Fibroblast of skin of back (primary cell): ENCODE measurements at regions not wholly inside any gene's neighbourhood (a gene's known extent, or its start where the extent isn't known, plus 50 kb on each side); places are given as distances from the start of the nearest gene placed in this dataset.
A peak's percentile ranks its signal among the peaks of the same experiment; 100 is the strongest.
"Not testable (repeated sequence)": the region's sequence is repeated elsewhere in the genome, so short reads cannot be mapped to it uniquely, and the experiment has no call there.

ENCODE experiments used
- DNase-seq: peaks from one replicate; pipeline ENCODE4 v3.0.0-alpha.2; 2013

DNA sequence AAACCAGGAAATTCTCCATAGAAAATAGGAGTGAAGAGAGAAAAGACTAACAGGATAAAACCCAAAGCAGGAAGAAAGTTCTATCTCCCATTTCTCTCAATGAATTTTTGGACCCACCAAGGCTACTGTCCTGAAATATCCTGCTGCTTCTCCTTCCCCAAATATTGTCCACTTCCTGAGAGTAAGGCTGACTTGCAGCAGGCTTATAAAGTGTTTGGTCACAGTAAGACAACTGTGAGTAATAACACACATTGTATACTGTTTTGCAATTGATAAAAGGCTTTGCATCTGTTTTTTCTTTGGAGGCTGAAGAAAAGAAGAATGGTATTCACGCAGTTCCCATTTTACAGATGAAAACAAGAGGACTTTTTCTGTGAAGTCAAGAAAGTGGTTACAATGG lies 52.8 kb downstream of the FOXD4L6 start:
- not testable (repeated sequence) for DNase-seq

DNA sequence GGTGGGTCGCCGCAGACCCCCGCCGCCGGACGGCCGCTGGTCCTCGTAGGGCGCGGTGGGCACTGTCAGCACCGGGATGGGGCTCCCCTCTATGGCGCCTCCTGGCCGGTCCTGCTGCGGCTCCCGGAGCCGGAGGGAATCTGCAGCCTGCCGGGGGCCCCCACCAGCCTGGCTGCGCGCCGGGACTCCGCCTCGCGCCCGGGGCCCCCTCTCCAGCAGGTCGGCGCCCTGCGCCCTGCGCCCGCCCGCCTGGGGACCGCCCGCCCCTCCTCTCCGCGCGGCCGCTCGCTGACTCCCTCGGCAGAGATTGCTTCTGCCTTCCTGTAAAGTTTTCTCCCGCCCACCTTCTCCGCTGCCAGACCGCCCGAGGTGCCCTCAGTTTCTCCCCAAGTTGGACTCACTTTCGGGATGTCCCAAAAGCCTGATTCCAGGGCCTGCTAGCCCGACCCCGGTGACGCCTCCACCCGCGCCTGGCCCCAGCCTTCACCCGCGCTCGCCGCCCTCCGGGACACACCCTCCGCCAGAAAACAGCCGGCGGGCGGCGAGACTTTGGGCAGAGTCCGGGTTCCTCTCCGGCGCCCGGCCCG lies 54.0 kb downstream of the FOXD4L6 start:
- not testable (repeated sequence) for DNase-seq

DNA sequence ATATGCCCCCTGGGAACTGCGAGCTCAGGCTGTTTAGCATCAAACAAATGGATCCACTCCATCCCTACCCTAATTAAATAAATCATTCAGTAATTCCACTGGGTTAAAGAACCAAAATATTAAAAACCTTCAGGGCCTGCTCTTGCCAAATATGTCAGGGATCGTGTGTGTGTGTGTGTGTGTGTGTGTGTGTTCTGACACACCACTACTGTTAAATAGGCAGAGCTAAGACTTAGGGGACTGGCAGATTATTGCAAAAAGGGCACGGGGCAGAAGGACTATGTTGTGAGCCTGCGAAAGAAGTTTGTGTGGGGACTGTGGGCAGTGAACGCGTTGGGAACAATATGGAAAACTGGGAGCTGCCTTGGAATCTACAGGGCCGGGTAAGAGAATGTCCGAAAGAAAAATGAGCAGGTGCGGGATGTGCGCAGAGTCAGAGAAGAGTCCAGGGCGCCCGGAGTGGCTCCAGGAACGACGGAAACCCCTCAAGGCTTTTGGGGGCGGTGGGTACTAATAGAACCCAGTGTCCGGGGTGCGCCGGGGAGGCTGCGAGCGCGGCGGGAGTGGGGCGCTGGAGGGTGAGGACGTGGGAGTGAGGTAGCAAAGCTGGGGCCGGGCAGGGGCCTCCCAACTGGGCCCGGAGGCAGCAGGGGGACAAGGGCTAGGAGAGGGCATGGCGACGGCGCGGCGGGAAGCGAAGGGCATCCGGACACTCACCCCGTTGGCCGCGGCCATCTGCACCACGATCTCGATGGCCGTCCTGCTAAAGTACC lies 54.8 kb downstream of the FOXD4L6 start:
- not testable (repeated sequence) for DNase-seq

DNA sequence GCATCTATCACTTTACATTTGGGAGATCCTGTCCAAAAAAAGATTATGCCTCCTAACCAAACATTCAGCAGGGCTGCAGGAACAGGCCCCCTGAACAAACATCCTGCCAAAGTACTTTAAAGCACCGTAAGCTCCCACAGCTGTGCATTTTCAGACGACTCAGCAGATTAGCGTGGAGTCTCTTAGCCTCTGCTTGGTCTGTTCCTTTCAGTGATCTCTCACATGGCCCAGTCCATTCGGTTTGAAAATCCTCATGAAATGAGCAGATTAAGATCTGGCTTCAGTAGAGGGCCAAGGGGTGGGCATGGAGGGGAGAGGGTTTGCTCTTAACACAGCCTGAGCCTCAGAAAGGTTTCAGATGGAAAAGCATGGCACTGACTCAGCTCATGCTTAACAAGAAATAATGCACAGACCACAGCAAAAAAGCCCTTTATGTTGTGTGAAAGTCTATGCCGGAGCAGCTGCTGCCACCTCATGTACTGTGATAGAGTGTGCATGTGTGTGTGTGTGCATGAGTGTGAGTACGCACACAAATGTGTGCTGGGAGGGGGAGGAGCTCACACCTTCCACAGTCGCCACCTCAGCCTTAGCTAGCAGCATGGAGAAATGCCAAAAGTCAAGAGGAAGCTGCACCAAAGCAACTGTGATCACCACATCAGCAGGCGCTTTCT lies 64.2 kb downstream of the FOXD4L6 start:
- DNase-seq, result not testable (repeated sequence)

DNA sequence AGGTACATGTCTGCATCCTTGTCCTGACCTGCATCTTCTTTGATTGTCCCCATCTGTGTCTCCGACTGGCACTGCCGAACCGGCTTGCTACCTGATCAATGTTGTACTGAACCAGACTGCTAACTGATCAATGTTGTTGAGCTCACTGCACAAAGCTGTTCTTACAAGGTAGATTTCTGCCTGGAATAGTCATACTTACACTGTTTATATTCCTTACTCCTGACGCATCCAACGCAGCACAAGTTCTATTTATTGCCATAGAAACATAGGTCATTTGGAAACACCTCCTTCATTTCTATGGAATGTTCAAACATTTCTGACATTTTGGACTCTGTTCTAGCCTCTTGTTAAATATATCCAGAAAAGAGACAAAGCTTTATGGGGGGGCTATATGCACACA lies 65.2 kb downstream of the FOXD4L6 start:
- DNase-seq, result not testable (repeated sequence)

DNA sequence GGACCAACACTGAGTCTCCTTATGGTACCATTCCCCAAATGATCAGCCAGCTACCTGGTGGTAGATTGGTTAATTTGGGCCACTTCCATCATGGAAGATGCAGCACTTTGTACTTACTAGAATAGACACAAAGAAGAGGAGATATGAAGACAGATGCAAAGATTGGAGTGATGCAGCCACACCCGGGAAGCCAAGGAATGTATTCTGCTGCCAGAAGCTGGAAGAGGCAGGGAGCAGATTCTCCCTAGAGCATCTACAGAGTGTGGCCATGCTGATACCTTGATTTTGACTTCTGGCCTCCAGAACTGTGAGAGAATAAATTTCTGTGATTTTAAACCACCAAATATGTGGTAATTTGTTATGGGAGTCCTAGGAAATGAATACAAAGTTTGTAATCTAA lies 68.9 kb downstream of the FOXD4L6 start:
- not testable (repeated sequence) for DNase-seq

DNA sequence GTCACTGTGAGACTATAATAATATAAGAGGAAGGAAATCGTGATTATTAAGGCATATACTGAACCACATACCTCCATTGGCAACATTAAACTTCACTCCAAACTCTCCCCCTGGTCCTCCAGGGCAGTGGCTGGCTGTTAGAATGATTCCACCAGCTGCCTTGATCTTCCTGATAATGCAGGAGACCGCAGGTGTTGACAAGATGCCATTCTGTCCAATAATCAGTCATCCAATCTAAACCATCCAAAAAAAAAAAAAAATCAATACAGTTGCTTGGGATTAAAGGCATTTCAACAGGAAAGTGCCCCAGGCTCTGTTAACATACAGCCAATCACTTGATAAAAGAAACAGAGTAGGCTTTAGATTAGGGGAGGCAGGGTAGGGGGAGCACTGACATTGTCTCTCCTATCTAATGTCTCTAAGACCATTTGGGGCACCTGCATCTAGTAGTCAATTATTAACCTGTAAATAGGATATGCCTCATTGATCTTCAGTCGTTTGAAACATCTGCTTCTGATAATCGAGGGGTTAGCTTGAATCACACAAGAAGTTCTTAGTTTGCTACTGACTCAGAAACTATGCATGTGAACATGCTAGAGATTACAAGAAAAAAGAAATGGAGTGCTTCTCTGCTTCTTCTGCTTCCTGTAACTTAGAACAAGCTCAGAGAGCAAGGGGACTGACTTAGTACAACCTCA lies 74.7 kb downstream of the FOXD4L6 start:
- DNase-seq, result not testable (repeated sequence)

DNA sequence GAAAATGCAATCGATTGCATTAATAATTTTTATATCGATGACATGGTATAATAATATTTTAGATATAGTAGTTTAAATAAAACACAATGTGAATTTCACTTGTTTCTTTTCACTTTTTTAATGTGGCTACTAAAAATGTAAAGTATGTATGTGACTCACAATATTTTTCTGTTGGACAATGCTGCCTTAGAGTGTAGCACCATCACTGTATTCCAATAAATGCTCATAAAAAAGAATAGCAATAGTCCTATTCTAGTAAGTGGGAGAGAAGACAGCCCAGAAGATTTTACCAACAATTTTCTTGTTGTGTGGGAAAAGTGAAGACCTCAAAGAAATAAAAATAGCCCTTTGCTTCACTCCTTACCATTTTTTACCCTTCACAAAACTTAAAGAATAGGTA lies 79.8 kb downstream of the FOXD4L6 start:
- not testable (repeated sequence) for DNase-seq

DNA sequence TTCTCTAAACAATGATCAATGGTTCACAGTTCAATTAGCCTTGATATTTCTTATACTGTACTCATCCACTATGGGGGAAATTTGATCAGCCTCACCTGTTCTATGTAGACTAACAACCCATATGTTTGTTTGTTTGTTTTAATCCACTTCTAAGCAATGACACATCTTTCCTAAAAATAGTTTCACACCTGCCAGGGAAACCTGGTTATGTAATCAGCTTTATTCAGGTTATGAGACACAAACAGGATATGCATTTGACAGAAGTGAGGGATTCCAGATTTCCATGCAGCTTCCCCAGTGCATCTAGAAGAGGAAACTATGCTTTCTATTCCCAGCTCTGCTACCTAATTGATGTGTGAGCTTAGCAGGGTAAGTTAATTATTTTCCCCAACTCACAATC lies 80.7 kb downstream of the FOXD4L6 start:
- DNase-seq, result not testable (repeated sequence)

DNA sequence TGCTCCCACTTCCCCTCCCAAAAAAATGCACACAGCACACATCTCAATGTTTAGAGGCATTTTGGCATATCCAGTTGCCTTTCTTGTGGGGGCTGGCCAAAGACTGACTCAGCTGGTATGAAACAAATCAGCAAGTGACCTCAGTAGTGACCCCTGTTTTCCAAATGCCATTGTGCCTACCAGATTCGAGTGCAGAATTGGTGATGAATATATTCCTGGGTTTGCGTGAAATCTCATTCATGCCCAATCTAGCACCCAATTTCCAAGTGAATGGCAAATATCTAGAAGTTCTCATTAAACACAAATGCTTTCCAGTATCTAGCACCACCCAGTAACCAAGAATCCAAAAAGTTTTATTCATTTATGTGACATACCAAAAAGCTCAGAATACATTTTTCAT lies 83.6 kb downstream of the FOXD4L6 start:
- not testable (repeated sequence) for DNase-seq

DNA sequence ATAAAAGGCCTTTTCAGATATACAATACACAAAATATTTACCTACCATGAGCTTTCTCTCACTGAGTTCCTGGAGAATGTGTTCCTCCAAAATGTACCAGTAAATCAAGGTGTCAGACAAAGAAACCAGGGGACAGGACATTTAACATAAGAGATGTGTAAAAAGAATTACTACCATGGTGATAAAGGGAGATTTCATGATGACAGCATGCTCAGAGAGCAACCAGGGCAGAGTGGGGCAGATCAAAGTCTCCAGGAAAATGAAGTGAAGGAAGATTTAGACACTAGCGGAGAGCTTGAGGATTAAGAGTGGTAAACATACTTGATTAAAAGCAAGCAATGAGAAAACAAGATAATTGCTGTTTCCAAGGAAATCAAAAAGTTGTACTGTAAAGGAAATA lies 85.0 kb downstream of the FOXD4L6 start:
- not testable (repeated sequence) for DNase-seq

DNA sequence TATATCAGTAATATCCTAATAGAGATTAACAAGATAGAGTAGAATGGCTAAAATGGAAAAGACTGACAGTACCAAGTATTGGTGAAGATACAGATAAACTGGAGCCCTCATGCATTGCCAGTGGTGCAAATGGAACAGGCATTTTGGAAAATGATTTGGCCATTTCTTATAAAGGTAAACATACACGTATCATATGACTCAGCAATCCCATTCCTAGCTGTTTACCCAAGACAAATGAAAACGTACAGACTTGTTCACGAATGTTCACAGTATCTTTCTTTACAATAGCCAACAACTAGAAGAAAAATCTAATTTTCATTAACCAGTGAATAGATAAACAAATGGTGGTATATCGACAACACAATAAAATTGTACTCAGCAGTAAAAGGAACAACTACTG lies 86.4 kb downstream of the FOXD4L6 start:
- DNase-seq, result not testable (repeated sequence)

DNA sequence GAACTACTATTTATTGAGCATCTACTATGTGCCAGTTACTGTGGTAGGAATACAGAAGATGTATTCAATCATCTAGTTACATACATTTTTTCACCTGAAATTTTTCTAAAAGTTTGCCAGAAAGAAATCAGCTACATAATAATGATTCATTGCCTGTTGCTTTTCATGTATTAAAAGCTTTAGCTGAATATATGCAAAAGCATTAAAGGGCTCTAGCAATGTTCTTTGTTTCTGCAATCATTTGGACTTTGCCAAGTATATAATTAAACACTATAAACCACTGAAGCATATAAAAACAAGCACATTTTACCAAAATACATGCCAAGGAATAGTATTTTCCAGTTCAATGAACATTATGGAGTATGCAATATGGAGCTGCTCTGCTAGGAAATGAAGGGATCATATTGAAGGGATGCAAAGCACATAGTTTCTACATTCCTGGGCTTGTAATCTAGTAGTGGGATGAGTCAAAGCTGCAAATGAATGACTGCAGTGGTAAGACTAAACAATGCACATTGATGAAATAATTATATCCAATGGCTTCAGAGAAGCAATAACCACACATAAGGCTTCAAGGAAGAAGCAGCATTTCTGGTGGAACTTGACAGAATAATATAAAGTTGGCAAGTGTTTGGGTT lies 87.7 kb downstream of the FOXD4L6 start:
- not testable (repeated sequence) for DNase-seq

DNA sequence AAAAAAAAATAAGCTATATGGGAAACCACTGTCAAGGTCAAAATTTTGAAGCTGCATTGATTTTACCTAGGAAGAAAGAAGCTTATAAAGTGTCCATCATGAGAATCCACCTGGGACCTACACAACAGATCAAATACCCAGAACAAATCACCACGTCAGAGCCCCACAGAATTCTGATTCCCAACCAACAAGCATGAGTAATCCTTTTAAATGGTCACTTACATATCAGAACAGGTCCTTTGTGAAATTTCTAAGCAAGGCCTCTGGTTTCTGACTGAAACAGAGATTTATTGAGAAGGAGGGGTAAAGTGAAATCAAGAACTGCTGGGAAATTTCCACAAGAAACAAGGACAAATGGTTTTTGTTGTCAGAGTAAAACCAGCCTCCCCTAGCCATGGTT lies 93.2 kb downstream of the FOXD4L6 start:
- DNase-seq, result peak; percentile 27

DNA sequence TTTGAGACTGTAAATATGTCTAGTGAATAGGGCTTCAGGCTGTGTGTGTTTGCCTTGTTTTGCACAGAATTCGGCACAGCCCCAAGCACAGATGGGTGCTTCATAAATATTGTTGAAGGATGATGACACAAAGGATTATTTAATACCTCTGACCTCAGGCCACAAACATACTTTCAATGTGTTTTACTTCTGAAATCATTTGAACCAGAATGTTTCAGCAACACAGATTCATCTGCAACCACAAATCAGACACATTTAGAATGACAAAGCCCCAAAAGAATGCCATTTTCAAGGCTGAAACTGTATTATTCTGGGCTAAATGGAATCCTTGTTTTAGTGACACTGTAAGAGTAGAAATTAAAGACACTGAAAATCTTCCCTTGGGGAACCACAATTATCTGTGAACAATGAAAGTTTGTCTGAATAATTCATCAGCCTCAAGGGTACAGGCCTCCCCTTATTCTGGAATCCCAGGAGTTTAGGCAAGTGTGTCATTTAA lies 93.7 kb downstream of the FOXD4L6 start:
- DNase-seq, result peak; percentile 81

DNA sequence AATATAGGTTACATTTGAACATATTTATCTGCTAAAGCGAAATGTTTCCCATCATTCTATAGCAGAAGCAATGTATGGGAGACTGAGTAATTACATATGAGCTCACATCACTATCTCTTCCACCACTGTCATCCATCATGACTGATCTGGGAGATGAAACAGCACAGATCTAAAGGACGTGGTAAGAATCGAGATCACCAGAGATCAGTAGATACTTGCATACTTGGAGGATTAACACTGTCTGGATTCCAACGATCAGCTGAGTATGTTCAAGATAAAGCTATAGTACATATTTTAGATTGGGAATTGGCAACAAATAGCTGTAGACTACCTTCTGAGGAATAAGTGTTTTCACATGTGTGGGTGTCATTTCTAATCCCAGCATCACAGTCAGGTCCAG lies 94.6 kb downstream of the FOXD4L6 start:
- DNase-seq, result peak; percentile 42

DNA sequence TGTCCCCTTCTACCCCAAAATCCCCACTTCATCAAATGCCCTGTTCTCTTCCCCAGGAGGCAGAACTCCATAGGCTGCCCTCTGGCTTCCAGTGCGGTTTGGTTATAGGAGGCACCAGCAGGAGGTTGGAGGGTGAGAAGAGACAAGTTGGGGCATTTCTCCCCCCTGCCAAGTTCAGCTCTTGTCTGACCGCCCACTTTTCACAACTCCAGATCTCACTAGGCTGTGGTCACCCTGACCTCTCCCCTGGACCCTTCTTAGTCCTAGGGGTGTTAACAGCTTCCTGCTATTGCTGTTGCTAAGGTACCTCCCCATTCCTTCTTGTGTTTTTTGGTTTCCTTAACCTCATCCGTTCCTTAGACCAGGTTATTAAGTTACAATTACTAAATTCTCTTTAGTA lies 95.1 kb downstream of the FOXD4L6 start:
- not testable (repeated sequence) for DNase-seq

DNA sequence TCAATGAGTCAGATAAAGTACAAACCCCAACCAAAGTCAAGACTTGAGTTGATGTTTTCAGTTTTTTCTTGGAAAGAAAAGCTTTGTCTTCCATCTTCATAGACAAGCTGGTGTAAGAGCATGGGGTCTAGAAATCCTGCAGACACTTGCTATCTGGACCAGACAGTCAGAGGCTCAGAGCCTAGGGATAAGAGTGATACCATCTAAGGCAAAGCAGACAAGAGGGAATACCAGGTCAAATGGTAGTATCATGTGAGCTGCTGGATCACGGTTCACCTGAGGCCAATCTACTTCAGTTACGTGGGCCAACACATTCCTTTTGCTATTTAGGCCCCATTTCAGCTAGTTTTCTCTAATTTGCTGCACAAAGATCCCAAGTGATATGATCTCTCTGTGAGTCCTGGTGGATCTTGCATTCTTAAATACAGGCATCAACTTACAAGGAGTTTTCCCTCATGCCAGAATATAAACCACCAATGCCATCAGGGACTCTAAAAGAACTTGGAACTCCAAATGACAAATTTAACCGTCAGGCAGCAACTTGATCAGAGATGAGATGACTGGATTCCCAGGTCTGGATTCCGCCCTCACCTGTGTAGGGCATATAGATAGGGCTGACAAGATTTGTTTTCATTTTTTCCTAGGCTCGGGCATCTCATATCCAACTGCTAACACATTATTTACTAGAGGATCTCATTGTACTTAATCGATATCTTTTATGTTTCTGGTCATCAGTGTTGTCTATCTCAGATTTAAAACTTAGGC lies 101.4 kb downstream of the FOXD4L6 start:
- DNase-seq, result not testable (repeated sequence)

DNA sequence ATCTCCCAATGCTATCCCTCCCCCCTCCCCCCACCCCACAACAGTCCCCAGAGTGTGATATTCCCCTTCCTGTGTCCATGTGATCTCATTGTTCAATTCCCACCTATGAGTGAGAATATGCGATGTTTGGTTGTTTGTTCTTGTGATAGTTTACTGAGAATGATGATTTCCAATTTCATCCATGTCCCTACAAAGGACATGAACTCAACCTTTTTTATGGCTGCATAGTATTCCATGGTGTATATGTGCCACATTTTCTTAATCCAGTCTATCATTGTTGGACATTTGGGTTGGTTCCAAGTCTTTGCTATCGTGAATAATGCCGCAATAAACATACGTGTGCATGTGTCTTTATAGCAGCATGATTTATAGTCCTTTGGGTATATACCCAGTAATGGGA lies 106.1 kb downstream of the FOXD4L6 start:
- not testable (repeated sequence) for DNase-seq

DNA sequence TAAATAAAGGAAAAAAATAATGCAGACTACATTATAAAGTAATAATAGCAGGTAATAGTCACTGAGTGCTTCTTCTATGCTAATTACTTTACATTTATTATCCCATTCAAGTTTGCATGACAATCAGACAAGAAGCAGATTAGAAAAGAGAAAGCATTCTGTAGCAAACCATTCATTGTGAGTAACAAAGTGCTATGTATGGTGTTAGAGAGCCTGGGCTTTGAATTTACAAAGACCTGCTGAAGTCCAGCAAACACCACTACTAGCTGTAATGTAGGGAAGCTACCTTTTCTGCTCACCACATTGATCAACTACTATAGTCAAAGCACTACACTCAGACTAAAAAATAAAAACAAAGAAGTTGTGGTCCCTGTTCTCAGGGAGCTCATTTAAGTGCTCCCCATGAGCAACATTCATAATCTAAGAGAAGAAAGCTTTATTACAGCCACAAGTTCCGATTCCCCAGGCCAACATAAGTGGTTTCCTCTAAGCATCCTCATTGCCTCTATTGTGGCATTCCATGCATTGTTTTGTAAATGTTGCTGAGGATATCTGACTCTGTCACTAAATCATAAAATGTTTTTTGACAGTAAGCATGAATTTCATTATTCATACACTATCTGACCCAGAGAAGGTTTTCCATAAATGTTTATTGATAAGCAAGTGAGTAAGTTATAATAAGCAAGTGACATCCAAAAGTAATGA lies 108.5 kb downstream of the FOXD4L6 start:
- DNase-seq, result not testable (repeated sequence)

DNA sequence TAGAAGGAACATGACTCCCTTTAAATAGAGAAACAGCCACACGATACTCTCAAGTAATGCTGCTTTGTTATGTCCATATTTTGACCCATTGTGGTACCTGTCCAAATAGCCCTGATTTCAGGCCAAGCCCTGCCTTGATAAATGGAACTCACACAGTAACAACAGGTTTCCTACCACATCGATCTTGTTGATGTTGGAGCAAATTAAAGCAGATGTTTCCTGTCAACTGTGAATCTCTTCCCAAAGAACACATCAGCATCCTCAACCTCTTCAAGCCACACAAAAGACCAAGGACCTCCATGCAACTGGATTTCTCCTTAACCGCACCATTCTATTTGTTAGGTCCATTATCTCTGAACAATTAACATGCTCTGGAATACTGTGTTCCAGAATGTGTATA lies 109.5 kb downstream of the FOXD4L6 start:
- not testable (repeated sequence) for DNase-seq
